ENCODE measurements at regions not wholly inside any gene's neighbourhood (a gene's known extent, or its start where the extent isn't known, plus 50 kb on each side); places are given as distances from the start of the nearest gene placed in this dataset.
"Not testable (repeated sequence)": the region's sequence is repeated elsewhere in the genome, so short reads cannot be mapped to it uniquely, and the experiment has no call there.

DNA sequence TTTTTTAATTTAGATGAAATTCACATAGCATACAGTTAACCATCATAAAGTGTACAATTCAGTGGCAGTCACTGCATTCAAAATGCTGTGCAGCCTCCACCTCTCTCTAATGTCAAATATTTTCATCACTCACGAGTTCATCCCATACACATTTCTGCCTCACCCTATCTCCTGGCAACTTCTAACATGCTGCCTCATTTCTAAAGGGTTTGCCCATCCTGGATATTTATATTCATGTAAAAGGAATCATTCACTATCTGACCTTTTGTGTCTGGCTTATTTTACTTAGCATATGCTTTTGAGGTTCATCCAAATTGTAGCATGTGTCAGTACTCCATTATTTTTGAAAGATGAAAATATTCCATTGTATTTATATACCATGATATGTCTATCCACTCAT lies 286.9 kb upstream of the VSTM2A start:
- no peak for DNase-seq (ENCODE audit: low spot score)

DNA sequence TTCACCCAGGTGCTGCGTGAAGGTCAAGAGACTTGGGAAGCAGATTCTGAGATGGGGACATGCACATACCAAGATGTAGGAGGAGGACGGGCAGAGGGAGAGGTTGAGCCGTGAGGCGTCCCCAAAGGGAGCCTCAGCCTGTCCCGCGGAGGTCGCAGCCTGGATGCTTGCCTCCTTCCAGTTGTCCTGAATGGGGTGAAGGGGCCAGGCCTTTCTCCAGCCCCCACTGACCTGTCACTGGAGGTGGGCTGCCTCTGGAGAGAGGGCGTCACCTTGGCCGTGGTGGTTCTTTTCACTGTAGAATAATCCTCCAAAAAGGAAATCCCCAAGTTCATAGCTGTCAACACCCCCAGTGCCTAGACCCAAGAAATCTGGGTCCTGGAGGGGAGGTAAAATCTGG lies 283.0 kb upstream of the VSTM2A start:
- no peak for DNase-seq (ENCODE audit: low spot score)

DNA sequence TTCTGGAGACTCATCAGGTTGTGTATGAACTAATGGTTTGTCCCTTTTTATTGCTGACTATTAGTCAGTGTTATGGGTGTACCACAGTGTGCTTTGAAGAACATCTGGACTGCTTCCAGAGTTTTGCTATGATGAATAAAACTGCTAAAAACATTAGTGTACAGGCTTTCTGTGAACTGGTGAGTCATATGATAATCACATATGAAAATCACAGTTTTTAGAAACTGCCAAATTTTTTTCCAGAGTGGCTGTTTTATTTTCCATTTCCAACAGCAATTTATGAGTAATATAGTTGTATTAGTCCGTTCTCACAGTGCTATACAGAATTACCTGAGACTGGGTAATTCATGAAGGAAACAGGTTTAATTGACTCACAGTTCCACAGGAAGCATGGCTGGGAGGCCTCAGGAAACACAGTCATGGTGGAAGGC lies 281.2 kb upstream of the VSTM2A start:
- DNase-seq (ENCODE audit: low spot score), result no peak

DNA sequence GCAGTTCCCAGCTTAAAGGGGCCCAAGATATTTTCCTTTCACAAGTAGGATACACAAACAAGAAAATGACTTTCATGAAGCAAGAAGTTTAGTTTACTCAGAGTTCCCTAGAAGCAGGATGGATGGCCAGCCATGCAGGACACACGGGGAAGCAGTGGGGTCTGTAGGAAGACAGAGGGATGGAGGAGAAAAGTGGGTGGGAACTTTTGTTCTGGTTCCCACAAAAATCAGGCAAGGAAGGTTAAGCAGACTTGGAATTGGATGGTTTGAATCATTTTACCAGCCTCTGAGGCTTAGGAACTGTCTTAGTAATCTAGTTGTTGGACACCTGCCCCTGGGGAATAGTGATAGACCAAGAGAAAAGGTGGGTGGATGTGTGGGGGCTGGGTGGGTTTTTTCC lies 263.3 kb upstream of the VSTM2A start:
- no peak for DNase-seq (ENCODE audit: low spot score)

DNA sequence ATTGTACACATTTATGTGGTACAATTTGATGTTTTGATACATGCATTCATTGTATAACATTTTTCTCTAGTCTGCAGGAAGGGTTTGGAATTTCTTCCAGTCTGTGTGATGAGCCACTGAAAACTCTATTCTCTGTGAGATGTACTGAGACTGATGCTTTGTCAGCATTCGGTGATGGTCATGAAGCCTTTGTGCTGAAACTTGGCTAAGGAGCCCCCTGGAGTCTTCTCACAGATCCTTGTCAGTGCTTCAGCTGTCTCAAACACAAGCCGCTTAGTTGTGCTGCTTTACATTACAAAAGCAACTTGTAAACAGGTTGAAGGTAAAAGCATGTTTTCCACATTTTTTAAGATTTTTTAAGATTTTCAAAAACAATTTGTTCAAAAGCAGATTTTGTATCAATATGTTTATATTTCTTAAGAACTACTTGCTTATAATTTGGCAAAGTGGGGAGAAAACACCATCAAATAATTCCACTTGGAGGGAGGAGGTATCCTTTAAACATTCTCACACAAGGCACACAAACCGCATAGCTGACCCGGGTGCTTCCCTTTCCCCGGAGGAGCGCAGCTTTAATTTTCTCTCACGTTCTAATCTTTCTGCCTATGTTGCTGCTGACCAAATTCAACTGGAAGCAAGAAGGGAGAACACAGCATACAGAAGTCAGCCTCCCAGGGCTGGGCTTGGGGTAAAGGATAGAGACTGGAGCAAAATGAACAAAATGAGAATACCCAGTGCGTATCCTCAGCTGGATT lies 249.8 kb upstream of the VSTM2A start:
- DNase-seq (ENCODE audit: low spot score), result no peak

DNA sequence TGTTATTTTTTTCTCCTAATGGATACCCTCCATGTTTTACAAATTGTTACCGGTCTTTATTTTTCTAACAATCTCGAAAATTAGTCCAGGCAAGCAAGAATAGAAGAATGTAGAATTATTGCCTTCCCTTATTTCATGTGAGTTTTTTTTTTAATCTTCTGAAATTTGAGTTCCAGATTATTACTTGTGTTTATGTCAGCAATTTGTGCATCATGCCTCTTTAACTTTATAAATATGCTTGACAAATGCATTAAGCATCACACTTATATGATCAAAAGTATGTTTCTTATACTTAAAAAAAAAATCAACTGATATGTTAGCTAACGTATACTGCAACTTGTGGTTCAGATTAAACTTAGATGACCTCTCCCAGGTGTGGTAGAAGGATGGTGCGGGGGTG lies 242.7 kb upstream of the VSTM2A start:
- no peak for DNase-seq (ENCODE audit: low spot score)

DNA sequence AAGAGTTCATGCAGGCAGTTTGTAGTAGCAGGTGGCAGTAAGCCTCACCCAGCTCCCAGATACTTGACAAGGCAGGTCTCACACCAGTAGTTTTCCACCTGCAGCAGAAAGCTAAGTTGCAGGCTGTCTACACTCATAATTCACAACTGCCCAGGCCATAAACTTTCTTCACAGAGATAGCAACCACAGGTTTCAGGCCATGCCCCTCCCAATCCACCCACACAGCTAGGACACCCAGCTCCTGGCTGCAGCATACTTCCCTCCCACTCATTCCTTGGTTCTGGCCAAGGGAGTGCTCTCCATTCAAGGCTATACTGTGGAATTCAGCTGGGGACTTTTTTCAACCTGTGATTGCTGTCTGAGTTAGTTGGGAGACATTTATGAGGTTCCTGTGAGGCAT lies 226.2 kb upstream of the VSTM2A start:
- DNase-seq (ENCODE audit: low spot score), result not testable (repeated sequence)

DNA sequence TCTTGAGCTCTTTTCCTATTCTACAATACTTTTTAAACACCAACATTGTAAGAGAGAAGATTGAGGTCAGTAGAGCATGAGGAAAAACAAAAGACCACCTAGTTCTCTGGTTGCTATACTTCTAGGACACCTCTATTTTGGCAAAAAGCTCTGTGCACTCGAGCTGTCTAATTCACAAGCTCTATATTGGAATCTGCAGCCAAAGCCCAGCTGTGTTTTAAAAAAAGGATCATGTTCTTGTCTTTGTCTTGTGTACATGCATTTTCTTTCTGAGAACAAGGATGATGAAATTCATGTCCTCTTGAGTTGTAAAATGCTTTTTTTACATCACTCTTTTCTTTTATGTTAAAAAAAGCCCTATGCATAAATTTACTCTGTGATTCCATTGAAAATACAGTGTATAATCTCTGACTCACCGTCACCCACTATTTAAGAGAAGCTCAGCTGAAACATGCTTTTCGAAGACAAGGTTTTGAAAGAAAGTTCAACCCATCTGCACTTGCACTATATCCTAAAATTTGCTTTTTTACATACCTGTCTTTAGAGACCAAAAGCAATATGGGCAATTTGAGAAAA lies 215.5 kb upstream of the VSTM2A start:
- DNase-seq (ENCODE audit: low spot score), result no peak

DNA sequence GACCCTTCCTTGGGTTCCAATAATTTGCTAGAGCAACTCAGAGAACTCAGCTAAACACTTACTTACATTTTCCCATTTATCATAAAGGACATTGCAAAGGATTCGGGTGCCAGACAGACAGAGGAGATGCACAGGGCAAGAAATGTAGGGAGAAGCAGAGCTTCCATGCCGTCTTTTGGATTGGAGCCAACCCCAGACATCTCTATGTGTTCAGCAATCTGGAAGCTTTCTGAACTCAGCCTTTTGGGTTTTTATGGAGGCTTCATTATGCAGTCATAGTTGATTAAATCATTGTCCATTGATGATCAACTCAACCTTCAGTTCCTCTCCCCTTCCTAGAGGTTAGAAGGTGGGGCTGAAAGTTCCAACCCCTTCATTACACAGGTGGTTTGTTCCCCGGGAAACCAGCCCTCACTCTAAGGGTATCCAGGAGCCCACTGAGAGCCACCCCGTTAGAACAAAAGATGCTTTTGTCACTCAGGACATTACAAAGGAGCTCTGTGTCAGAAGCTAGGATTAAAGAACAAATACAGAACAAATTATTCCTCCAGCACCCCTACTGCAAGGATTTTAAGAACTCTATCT lies 211.9 kb upstream of the VSTM2A start:
- no peak for DNase-seq (ENCODE audit: low spot score)

DNA sequence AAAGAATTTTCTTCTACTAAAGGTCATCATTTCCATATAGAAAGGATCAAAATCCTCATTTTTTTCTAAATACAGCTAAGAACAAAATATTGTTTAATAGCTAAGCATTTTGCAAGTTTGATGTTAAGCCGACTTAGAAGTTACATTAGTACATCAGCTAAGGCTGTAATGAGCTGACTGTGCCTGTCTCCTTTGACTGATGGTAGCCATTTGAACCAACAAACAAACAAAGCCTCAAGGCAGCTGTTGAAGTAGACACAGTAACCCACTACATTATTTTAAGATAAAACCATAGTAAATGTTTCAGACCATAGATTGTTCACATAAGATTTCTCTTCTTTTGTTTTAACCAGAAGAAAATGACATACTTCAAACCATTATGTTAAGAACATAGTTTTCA lies 210.9 kb upstream of the VSTM2A start:
- no peak for DNase-seq (ENCODE audit: low spot score)

DNA sequence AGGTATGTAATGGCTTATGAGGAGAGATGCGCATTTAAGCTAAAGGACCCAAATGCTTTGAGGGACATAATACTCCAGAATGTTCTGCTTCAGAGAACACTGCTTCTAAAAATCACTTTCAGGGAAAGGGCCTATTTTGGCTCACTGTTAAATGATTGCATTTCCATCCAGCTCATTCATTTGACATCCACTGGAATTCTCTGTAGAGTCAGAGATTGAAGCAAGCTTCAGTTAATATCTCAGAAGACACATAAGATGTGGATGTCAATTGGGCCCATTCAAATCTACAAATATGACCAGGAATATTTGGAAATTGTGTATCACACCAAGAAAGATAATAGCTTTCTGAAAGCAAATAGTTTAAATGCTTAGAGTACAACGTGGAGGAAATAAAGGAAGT lies 209.9 kb upstream of the VSTM2A start:
- DNase-seq (ENCODE audit: low spot score), result no peak

DNA sequence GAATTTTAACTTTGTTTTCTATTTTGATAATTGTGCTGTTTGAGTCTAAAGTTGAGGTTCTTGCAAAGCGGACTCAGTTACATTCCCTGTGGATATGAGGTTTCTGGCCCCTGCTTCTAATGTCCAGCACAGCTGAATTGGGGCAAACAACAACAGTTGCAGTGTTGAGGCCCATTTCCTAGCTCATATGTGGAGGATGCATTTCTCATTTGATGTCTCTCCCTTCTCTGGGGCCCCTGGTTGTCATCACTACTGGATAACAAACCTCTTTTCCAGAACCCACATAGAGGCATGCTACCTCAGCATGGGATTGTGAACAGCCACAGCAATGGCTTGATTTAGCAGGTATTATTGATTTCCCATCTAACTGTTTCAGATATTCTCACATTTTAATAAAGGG lies 208.2 kb upstream of the VSTM2A start:
- DNase-seq (ENCODE audit: low spot score), result no peak

DNA sequence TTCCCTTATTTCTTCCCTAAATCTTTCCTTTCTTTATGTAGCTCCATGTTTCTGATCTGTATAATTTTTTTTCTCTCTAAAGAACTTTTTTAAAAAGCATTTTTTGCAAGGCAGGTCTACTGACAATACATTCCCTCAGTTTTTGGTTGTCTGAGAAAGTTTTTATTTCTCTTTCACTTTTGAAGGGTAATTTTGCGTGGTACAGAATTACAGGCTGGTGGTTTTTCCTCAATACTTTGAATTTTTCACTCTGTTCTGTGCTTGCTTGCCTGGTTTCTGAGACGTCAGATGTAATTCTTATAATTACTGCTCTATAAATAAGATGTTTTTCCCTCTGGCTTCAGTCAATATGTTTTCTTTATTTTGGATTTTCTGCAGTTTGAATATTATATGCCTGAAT lies 205.4 kb upstream of the VSTM2A start:
- no peak for DNase-seq (ENCODE audit: low spot score)

DNA sequence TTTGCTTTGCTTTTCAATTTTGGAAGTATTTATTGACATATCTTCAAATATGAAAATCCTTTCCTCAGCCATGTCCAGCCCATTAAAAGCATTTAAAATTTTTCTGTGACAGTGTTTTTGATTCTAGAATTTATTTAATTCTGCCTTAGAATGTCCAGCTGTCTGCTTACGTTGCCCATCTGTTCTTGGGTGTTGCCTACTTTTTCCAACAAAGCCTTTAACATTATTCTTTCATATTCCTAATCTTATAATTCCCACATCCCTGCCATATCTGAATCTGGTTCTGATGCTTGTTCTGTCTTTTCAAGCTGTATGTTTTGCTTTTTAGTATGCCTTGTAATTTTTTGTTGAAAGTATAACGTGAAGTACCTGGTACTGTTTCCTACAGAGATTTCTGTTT lies 204.7 kb upstream of the VSTM2A start:
- DNase-seq (ENCODE audit: low spot score), result no peak

DNA sequence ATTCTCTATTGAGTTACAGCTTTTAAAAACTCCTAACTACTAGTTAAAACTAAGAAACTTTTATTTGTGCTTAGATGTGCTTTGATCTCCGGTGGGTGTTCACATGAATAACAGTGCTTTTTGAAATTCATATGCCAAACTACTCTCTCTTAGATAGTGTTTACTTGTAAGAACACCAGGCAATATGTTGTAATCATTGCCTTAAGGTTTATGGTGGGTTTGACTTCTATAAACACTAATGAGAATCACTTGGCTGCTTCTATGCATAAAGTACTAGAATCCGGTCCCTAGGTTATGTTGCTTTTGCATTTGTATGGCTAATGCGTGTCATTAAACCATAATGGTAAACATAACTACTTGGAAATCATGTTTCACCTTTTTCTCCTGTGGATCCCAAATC lies 203.9 kb upstream of the VSTM2A start:
- no peak for DNase-seq (ENCODE audit: low spot score)

DNA sequence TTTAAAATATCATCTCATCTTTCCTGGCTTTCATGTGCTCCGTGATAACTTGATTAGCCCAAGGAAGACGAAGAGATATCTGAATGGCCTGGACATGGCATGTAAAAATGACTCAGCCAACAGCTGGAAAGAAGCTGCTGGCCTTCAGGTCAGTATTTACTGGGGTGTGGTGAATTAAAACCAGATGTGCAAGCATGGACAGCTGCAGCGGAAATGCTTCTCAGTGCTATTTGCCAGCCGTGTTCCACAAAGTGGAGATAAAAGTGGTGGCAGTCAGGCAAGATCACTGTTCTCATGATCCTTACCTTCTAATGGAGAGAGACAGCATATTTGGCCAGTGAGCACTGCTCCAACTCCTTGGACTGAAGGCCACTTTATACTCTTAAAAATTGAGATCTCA lies 203.1 kb upstream of the VSTM2A start:
- DNase-seq (ENCODE audit: low spot score), result no peak

DNA sequence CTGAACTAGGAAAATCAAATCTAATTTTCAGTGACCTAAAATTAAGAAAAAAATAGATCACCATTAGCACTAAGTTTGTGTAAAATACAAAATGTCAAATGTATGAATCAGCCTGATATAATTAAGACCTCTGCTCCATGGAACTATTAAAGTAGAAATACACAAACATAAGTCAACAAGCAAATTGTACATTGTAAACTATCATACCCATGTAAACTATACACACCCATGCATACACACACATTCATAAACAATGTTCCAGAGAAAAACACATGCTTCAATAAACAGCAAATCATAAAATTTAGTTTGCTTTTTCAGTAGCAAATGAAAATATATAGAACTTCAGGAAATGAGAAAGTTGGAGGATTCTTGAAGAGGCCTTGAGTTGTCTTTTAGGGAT lies 199.7 kb upstream of the VSTM2A start:
- no peak for DNase-seq (ENCODE audit: low spot score)

DNA sequence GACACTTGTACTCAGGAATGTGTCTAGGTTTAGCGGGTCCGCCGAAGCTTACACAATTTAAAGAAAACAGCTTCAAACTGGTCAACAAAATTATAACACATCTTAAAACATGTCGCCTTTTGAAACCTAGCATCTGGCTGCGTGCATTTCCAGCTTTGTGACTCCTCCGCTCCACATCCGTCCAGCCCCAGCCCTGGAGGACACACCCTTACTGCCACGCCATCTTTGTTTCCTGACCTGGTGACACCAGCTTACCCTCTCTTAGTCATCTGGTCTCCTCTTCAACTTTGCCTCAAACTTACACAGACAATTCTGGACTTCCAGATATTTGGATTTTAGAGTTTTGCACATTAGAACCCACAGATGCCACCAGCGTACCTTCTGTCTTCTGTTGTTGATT lies 198.7 kb upstream of the VSTM2A start:
- DNase-seq (ENCODE audit: low spot score), result no peak

DNA sequence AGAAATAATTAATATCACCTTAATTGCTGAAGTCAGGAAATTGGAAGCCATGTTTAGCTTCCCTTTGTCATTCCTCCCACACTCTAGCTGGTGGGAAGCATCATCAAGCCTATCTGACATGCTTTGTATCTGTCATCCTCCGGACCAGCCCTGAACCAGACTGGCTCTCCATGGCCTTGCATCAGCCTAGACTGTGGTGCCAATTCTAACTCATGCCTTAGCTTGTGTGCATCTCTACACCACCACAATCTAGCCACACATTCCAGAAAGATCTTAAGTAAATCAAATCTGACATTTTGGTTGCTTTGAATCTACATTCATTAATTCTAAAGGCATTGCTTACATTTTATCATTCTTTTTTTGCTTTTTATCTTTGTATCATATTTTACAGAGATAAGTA lies 196.4 kb upstream of the VSTM2A start:
- no peak for DNase-seq (ENCODE audit: low spot score)

DNA sequence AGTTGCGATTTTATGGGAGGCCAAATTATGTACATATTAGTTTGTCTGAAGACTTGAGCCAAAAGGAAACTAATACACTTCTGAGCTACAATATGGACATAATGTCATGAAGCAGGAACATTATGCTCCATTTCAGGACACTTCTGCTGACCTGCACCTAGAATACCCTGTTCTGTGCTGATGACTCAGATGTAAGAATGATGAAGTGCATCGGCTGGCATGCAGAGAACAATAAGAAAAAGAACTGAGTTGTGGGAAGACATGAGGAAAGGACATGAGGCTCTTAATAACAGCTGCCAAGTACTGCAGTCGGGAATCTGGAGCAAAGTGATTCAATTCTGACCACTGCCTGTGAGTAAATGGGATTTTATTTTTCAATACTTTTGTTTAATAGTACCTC lies 192.9 kb upstream of the VSTM2A start:
- no peak for DNase-seq (ENCODE audit: low spot score)

DNA sequence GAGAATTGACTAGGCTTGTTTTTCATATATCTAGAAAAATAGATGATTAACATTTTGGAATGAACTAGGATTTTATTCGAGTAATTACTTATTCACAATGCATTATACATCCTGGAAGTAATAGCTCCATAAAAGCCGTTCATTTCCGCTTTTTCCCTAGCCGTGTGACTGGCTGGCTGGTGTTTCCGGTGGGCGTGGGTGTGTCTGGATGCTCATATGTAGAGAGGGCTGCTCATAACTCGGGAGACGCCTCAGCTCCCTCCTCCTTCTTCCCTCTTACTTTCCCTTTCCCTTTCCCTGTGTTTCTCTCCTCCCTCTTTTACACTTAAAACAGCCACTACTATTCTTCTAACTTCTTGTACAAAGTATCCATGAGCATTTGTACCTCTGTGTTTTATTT lies 187.7 kb upstream of the VSTM2A start:
- DNase-seq (ENCODE audit: low spot score), result no peak

DNA sequence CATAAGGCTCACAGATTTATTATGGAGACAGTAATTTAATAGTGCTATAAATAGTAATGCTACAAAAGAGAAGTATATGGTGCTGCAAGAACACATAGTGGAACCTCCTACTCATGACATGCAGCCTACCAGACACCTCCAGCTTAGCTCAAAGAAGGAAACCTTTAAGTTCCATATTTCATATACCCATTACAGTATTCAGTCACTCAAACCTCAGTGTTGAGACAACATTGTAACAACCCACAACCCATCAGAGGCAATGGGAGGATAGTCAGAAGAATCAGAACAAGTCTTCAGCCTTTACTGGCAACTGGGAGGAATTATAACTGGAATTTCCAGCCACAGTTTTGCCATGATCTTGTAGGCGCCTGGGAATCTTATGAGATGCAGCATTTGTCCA lies 186.3 kb upstream of the VSTM2A start:
- no peak for DNase-seq (ENCODE audit: low spot score)

DNA sequence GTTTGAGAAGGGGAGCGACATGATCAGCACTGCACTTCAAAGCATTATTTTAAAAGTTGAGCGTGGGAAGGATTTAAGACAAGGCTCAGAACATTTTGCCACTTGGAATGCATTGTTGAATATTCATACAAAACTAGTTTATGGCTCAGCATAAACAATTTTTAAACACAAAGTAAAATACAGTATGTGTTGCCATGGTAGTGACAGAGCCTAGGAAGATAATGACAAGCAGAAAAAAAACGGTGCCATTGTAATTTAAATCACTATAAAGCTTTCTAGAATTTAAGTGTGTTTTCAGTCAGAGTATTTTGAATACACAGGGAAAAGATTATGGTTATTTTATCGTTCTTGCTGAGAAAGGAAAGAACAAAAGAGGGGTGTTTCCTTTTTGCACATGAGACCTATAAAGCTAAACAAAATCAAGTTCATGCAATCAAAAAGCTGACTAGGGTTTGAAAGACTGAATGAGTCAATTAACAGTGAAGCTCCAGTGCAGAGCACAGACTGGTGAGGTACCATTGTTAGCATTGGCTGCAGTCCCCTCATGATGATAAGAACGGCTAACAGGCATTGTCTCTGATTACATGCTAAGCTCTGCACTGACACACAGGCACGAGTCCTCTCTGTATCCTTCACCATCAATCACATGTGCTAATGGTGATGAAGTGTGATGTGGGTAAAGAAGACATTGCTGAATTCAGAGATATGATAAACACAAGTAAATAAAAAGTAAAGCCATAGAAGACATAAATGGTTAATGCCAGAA lies 181.9 kb upstream of the VSTM2A start:
- DNase-seq (ENCODE audit: low spot score), result no peak

Measured in ureter (tissue), 1 donor.